SKM-1 treated with dmso at 0.1 percent for 144 hours (cell line): ENCODE measurements at regions not wholly inside any gene's neighbourhood (a gene's known extent, or its start where the extent isn't known, plus 50 kb on each side); places are given as distances from the start of the nearest gene placed in this dataset.
"Not testable (repeated sequence)": the region's sequence is repeated elsewhere in the genome, so short reads cannot be mapped to it uniquely, and the experiment has no call there.

Experiments used
- DNase-seq: peaks from one replicate; lab custom pipeline; 2025; ENCODE audit not compliant: unreplicated experiment; lab: John Stamatoyannopoulos, UW

GRCh38 chr18:28267878-28268625 lies 91.1 kb upstream of the CDH2 start:
- DNase-seq: no peak

GRCh38 chr18:28267276-28267675 lies 90.3 kb upstream of the CDH2 start:
- no peak for DNase-seq

DNA sequence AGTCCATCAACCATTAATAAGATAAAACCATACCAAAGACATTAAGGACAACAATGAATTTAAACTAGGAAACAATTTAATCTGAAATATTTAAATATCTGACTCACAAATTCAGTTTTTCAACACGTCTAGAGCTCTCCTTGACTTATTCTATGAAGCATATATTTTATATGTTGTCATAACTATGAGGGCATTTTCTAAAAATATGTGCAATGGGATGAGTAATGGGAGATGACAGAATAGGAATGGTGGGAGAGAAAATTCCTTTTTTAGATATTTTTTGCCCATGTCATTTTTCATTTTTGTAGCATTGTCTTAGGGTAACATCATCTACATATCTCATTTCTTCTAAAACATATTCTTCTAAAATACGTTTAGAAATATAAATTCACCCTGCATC lies 79.2 kb upstream of the CDH2 start:
- DNase-seq: no peak

GRCh38 chr18:28248653-28249052 lies 71.7 kb upstream of the CDH2 start:
- no peak for DNase-seq

DNA sequence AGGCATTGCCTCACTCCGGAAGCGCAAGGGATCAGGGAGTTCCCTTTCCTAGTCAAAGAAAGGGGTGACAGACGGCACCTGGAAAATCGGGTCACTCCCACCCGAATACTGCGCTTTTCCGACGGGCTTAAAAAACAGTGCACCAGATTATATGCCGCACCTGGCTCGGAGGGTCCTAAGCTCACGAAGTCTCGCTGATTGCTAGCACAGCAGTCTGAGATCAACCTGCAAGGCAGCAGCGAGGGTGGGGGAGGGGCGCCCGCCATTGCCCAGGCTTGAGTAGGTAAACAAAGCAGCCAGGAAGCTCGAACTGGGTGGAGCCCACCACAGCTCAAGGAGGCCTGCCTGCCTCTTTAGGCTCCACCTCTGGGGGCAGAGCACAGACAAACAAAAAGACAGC lies 63.7 kb upstream of the CDH2 start:
- not testable (repeated sequence) for DNase-seq

- DNase-seq: no peak
Observed at GRCh38 chr18:28236487-28236886, 59.6 kb upstream of the CDH2 start.
